GM18498 (cell line): ENCODE measurements at regions not wholly inside any gene's neighbourhood (a gene's known extent, or its start where the extent isn't known, plus 50 kb on each side); places are given as distances from the start of the nearest gene placed in this dataset.
A peak's percentile ranks its signal among the peaks of the same experiment; 100 is the strongest.

Experiments used
- ATAC-seq: cut with Tn5 transposase; IDR thresholded peaks from one replicate; pipeline ENCODE4 v1.9.1; 2021; ENCODE audit warnings: mild to moderate bottlenecking, moderate library complexity; ENCODE audit not compliant: unreplicated experiment

GRCh38 chr15:70556779-70557178 is 206.6 kb downstream of the UACA start:
- no peak for ATAC-seq

- no peak for ATAC-seq
Measured at GRCh38 chr15:70556151-70556741, 207.1 kb downstream of the UACA start.

GRCh38 chr15:70555713-70556112 is 207.6 kb downstream of the UACA start:
- no peak for ATAC-seq

DNA sequence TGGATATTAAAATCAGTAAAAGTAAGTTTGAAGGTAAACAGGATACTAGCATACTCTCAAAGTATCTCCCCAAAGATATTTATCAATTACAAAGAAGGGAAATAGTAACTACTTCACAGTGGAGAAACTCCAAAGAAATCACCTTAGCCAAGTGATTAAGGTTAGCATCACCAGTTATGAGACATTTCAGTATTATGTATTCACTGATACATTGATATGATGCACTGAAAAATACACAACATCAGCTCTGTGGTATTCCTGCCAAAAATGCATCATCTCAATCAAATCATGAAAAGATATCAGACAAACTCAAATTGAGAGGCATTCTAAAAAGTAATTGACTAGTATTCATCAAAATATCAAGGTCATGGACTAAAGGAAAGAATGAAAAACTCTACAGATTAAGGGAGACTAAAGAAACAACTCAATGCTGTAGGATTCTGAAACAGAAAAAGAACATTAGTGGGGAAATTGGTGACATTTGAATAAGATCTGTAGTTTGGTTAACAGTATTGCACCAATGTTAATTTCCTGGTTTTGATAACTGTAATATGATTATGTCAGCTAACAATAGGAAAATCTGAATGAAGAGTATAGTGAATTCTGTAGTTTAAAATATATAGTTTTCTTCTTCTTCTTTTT is 215.4 kb downstream of the UACA start:
- ATAC-seq = no peak

GRCh38 chr15:70545526-70545925 is 217.8 kb downstream of the UACA start:
- ATAC-seq = no peak

- ATAC-seq = no peak
Measured at GRCh38 chr15:70541511-70541910, 221.8 kb downstream of the UACA start.

DNA sequence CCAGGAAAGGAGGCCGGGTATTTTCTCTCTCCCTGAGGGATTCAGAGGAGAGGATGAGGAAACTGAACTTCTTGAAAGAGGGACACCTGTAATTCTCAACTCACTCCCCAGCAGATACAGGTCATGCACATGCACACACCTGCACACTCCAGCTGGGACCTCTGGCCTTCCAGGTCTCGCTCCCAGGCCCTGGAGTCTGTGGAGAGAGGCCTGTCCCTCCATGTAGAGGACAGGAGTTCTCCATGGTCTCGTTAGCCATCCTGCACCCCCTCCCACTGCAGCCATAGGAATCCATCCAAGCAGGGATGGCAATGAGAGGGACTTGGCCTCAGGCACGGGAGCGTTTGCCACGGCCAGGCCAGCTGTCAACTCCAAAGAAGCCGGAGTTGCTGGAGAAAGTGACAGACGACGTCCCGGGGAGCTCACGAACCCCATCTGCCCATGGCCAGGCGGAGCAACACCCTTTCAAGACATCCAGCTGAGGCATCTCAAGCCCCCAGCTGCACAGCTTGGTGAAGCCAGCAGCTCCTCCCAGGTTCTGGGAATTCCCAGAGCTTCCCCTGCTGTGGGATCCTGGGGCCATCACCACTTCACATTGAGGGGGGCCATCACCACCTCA is 223.3 kb downstream of the UACA start:
- ATAC-seq = no peak

GRCh38 chr15:70539409-70539808 is 223.9 kb downstream of the UACA start:
- no peak for ATAC-seq

GRCh38 chr15:70538278-70538677 is 225.1 kb downstream of the UACA start:
- ATAC-seq = no peak

DNA sequence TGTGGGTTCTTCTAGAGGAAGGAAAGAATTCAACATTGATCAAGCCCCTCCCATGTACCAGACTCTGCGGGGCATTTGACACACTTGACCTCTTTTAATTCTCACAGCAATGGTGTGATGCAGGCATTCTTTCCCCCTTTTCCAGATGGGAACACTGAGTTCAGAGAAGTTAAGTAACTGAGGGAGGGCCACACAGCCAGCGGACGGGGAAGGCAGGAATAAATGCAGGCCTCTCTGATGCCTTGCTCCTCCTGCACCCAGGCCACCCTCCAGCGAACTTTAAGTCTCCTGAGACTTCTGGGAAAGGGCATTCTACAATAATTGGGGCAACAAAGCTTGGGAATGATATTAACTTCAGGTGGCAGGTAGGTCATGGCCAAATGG is 227.4 kb downstream of the UACA start:
- no peak for ATAC-seq

DNA sequence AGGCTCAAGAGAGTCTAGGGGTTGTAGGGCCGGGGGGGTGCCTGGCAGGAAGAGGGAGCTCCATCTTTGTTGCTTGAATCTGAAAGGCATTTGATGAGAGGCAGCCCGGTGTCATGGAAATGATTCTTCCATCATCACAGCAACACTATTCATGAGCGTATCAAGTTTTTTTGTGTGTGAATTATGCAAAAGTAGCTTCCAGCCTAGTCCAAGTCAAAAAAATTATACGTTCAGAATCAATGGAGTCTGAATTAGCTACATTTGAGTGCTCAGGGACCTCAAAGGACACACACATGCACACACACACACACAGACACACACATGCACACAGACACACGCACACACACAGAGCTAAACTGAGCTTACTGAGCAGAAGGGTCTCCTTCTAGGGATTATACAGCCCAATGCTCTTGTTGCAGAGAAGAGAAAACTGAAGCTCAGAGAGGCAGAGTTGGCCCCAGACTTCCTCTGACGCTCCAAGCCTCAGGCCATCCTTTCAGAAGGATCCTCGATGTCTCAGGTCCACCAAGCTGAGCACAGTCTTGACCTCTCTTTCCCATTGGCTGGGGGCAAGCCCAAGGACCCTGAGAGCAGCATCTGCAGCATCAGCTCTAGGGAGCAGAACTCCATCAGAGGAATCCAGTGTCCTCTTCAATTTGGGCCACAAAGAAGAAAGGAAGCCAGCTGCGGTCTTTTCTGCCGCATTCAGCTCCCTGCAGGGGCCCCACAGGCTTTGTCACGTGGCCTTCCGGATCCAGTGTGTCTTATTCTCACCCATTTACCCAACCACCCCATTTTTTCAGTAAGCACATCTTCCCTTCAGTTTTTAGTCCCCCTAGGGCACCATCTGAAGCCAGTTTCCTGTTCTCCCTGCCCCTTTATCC is 228.0 kb downstream of the UACA start:
- ATAC-seq = no peak

- ATAC-seq = no peak
Measured at GRCh38 chr15:70533931-70534742, 229.2 kb downstream of the UACA start.

DNA sequence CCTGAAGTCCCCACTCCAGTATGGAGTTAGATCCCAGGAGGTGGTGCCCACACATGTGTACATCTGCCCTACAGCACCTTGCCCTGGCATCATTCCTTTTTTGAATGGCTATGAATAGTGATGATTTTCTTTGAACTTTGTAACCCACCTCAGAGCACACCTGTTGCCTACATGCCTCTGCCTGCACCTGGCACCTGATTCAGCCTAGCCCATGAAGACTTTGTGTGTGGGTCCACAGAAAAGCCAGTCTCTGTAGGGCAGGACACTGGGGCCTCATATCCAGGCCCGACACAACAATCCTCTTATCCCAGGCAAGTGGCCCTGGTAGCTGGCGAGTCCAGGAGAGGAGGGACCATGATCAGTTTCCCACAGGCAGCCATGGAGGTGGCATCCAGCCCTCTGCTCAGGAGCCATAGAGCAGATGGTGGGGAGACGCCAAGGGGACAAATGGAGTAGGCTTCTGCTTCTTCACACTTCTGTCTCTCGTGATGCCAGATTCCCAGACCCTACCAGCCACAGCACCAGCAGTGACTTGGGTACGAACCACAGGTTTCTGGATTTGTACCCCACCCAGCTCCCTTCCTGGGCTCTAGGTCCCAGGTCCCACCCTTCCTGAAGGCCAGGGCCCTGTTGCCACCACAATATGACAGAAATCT is 230.7 kb downstream of the UACA start:
- no peak for ATAC-seq

DNA sequence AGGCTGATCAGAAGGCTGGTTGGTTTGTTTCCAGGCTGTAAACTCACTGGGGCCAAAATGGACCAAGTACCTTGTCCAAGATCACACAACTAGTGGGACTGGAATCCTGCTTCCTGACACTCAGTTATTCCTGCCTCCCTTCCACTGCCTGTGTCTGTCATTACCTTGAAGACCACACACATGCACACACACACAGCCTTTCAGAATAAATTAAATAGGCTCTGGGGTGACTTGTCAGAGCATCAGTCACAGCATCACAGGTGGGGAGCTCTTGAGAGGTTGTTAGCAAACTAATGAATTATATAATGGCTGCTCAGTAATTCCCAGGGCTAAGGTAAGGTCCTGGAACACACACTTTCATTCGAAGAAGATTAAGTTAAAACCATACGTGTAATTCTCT is 231.8 kb downstream of the UACA start:
- no peak for ATAC-seq

- no peak for ATAC-seq
Measured at GRCh38 chr15:70530906-70531305, 232.5 kb downstream of the UACA start.

DNA sequence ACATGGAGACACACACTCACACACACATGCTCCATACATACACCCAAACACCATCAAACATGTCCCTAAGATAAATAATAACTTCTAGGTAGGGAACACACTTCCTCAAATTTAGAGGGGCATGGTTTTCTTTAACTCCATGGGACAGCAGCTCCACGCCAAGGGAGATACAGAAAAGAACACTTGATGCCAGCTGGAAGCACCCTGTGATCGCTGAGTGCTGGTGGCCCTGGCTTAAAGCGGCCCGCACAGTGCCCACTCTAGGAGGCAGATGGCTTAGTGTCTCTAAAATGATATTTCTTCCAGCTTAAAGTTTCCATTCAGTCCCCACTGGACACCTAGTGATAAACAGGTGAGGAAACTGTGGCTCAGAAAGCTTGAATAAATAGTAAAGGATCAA is 232.9 kb downstream of the UACA start:
- no peak for ATAC-seq

- no peak for ATAC-seq
Measured at GRCh38 chr15:70530017-70530499, 233.3 kb downstream of the UACA start.

DNA sequence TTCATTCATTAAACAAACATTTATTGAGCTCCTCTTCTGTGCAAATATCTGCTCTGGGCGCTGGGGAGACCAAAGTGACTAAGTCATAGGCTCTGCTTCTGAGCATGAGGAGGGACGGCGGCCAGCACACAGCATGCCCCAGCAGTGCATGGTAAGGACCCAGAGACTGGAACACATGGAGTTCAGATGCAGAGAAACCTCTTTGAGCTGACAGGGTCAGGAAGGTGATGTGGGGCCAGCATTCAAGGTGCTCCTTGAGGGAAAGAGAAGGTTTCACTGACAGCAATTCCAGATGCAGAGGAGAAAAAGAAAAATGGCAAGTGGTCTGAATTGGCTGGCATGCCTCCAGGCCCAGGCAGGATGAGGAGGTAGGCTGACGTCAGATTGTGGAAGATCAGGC is 234.5 kb downstream of the UACA start:
- ATAC-seq = no peak

GRCh38 chr15:70528270-70528706 is 235.1 kb downstream of the UACA start:
- ATAC-seq = peak; percentile 73

- ATAC-seq = no peak
Measured at GRCh38 chr15:70526974-70527325, 236.4 kb downstream of the UACA start.
